NCI-H2227 treated with DMSO at 0.1 percent for 48 hours (cell line): ENCODE measurements at regions not wholly inside any gene's neighbourhood (a gene's known extent, or its start where the extent isn't known, plus 50 kb on each side); places are given as distances from the start of the nearest gene placed in this dataset.
"Not testable (repeated sequence)": the region's sequence is repeated elsewhere in the genome, so short reads cannot be mapped to it uniquely, and the experiment has no call there.

ENCODE experiments used
- DNase-seq: peaks from one replicate; lab custom pipeline; 2025; lab: John Stamatoyannopoulos, UW

GRCh38 chr21:41589131-41589530 lies 81.2 kb upstream of the TMPRSS2 start:
- DNase-seq, result no peak

- DNase-seq, result no peak
These were observed 77.4 kb upstream of the TMPRSS2 start for GRCh38 chr21:41585199-41585994.

GRCh38 chr21:41584603-41585176 lies 76.7 kb upstream of the TMPRSS2 start:
- no peak for DNase-seq

- no peak for DNase-seq
These were observed 75.4 kb upstream of the TMPRSS2 start for GRCh38 chr21:41583274-41583790.

GRCh38 chr21:41582866-41583265 lies 74.9 kb upstream of the TMPRSS2 start:
- DNase-seq, result no peak

- DNase-seq, result no peak
These were observed 74.4 kb upstream of the TMPRSS2 start for GRCh38 chr21:41582298-41582840.

- no peak for DNase-seq
These were observed 73.8 kb upstream of the TMPRSS2 start for GRCh38 chr21:41581592-41582228.

GRCh38 chr21:41580758-41581554 lies 73.0 kb upstream of the TMPRSS2 start:
- no peak for DNase-seq

- DNase-seq, result no peak
These were observed 71.7 kb upstream of the TMPRSS2 start for GRCh38 chr21:41579692-41580091.

GRCh38 chr21:41578716-41579115 lies 70.8 kb upstream of the TMPRSS2 start:
- no peak for DNase-seq

- DNase-seq, result no peak
These were observed 70.1 kb upstream of the TMPRSS2 start for GRCh38 chr21:41578083-41578482.

GRCh38 chr21:41576013-41576615 lies 68.2 kb upstream of the TMPRSS2 start:
- DNase-seq, result no peak

GRCh38 chr21:41573902-41574690 lies 66.1 kb upstream of the TMPRSS2 start:
- no peak for DNase-seq

- no peak for DNase-seq
These were observed 64.1 kb upstream of the TMPRSS2 start for GRCh38 chr21:41571938-41572510.

- DNase-seq, result no peak
These were observed 62.9 kb upstream of the TMPRSS2 start for GRCh38 chr21:41570791-41571355.

GRCh38 chr21:41568606-41569385 lies 60.8 kb upstream of the TMPRSS2 start:
- no peak for DNase-seq

GRCh38 chr21:41567901-41568510 lies 60.0 kb upstream of the TMPRSS2 start:
- no peak for DNase-seq

- not testable (repeated sequence) for DNase-seq
These were observed 59.3 kb upstream of the TMPRSS2 start for GRCh38 chr21:41567237-41567636.
